H7 (cell line): ENCODE measurements at regions not wholly inside any gene's neighbourhood (a gene's known extent, or its start where the extent isn't known, plus 50 kb on each side); places are given as distances from the start of the nearest gene placed in this dataset.
"Not testable (repeated sequence)": the region's sequence is repeated elsewhere in the genome, so short reads cannot be mapped to it uniquely, and the experiment has no call there.

ENCODE experiments used
- DNase-seq: peaks from one replicate; pipeline ENCODE4 v3.0.0; 2012
- H3K27me3 ChIP-seq: 2 replicates; pipeline ENCODE4 v1.6.0; 2011; ENCODE audit warnings: mild to moderate bottlenecking, low read length; ENCODE audit not compliant: control insufficient read depth, insufficient read depth
- H3K36me3 ChIP-seq: replicated peaks from 2 replicates; pipeline ENCODE4 v1.5.1; 2011; ENCODE audit warnings: low read length; ENCODE audit not compliant: control insufficient read depth, insufficient read depth
- H3K4me3 ChIP-seq: 2 replicates; pipeline ENCODE4 v1.5.1; 2011; ENCODE audit warnings: low read depth, mild to moderate bottlenecking, control low read depth, low read length, moderate library complexity; ENCODE audit not compliant: insufficient read depth

DNA sequence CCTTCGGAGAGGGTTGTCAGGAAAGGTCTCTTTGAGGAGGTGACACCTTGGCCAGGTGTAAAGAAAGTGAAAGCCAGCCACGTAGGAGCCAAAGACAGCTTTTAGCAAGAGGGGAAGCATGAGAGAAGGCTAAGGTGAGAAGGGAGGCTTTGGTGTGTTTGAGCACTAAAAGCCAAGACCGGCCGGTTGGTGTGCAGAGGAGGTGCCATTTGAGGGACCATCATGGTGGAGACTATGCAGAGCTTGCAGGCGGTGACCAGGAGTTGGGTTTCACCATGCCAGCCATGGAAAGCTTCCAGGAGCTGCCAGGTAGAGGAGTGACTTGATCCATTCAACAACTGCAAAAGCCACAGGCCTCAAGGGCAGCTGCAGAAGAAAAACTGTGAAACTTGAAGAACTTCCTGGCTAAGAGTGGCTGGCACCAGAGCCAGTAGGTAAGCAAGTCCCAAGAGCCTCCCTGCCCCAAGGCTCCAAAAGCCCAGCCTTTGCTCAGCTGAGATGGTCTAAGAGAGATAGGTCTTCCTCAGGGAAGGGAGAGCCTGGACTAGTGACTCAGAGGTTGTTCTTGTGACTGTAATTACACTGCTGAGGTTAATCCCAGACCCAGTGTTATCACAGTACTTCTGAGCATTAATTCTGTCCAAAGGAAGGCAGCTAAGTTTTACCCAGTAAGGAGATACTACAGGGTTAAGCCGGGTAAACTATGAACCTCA lies 319.0 kb downstream of the BCL11A start:
- no peak for DNase-seq
- Histone ChIP-seq H3K36me3 (no peaks in the 10 kb centered on the region), H3K27me3 (no peaks in the 10 kb centered on the region), H3K4me3 (no peak overlapping the region)

DNA sequence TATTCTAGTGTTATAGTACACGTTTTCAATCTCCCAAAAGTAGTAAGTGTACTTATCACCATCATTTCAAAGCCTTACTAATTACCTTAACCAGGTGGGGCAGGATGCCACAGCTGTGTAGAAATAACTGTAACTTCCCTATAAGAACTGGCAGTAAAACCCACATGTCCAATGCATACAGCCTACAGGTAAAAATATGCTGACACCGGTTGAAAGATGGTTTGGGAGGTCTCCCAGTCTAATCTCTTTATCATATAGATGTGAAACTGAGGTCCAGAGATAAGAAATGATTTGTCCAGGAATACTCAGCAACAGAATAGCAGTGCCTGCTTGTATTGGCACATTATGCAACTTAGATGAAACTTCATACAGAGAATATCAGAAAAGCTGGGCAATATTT lies 322.9 kb downstream of the BCL11A start:
- DNase-seq, result no peak
- H3K27me3 ChIP-seq, result no peaks in the 10 kb centered on the region
- H3K36me3 ChIP-seq, result no peaks in the 10 kb centered on the region
- H3K4me3 ChIP-seq, result no peak overlapping the region

DNA sequence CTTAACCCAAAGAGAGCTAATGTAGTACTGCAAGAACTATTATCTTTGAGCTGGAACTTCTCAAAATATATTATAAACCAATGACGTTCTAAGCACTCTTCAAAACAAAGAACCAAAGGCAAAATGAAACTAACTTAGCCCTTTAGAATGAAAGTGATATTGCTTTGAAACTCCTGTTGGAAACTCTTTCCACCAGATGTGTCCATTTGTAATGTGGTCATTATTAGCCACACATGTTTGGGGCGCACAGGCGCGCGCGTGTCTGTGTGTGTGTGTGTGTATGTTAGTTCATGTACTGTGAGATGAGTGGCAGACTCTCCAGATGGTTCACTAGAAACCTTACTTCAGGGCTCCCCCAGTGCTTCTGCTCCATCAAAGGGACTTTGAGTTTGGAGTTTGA lies 323.4 kb downstream of the BCL11A start:
- Histone ChIP-seq H3K27me3 (no peaks in the 10 kb centered on the region), H3K4me3 (no peak overlapping the region), H3K36me3 (no peaks in the 10 kb centered on the region)
- DNase-seq, result no peak

DNA sequence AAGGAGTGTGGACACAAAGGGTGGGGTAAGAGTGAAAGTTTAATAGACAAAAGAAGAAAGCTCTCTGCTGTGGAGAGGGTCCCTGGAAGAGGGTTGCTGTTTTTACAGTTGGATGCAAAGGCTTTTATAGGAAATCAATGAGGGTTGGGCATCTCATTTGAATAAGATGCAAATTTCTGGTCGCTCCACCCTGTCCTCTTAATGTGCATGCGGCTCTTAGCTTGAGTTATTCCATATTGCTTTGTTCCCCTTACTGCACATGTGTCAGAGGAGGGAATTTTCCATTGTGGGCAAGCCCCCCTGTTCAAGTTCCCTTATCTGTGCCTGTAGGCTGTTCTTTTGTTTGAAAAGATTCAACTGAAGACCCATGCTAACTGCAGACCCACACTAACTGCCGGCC lies 326.5 kb downstream of the BCL11A start:
- Histone ChIP-seq H3K4me3 (no peak overlapping the region), H3K36me3 (no peaks in the 10 kb centered on the region), H3K27me3 (no peaks in the 10 kb centered on the region)
- DNase-seq, result no peak

DNA sequence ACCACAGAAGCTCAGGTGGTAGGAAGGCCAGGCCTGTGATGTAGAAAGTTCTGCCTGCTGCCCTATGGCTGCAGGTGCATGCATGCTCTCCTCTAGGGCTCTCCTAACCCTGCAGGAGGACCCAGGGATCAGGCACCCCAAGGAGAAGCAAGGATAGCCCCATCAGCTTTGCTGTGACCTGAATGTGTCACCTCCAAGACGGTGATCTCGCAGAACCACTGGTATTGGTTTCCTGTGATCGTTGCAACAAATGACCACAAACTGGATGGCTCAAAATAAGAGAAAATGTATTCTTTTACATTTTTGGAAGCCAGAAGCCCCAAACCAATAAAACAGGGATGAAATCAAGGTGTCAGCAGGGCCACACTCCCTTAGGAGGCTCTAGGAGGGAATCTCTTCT lies 327.3 kb downstream of the BCL11A start:
- Histone ChIP-seq H3K4me3 (no peak overlapping the region), H3K27me3 (no peaks in the 10 kb centered on the region), H3K36me3 (no peaks in the 10 kb centered on the region)
- no peak for DNase-seq

DNA sequence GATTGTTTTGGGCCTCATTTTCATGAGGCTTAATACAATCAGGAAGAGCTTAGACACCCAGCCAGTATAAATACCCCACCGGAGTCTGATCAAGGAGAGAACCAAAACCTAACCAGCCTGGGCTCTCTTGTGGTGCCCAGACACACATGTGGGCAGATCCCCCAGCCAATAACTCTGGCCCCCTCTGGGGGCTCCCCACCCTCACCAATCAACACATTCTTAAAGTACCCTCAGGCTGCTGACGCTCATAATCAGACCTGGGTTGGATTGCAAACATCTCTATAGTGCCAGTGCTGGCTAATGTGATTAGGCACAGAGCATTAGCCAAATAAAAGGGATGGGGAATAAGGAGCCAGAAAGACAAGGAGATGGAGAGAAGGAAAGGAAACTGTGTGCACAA lies 329.6 kb downstream of the BCL11A start:
- DNase-seq, result no peak

DNA sequence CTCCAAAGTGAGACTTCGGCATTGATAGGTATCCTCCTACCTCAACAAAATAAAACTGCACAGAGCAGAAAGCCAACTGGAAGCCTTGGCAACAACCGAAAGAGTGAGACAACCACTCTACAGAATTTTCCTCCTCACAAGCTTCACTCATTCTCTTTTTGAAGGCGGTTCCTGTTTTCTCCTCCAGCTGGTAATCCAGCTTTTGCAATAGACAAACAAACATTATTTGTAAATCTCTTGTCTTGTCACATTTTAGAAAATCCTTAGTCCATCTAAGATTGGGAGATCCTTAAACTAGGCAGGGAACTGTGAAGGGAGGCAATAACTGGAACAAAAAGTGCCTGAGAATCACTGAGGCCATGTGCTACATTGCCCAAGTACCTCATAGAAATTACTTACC lies 332.4 kb downstream of the BCL11A start:
- Histone ChIP-seq H3K4me3 (no peak overlapping the region), H3K27me3 (no peaks in the 10 kb centered on the region), H3K36me3 (no peaks in the 10 kb centered on the region)
- no peak for DNase-seq

More for the DNA sequence above, 329.6 kb downstream of the BCL11A start:
- Histone ChIP-seq H3K27me3 (no peaks in the 10 kb centered on the region), H3K4me3 (no peak overlapping the region), H3K36me3 (no peaks in the 10 kb centered on the region)

DNA sequence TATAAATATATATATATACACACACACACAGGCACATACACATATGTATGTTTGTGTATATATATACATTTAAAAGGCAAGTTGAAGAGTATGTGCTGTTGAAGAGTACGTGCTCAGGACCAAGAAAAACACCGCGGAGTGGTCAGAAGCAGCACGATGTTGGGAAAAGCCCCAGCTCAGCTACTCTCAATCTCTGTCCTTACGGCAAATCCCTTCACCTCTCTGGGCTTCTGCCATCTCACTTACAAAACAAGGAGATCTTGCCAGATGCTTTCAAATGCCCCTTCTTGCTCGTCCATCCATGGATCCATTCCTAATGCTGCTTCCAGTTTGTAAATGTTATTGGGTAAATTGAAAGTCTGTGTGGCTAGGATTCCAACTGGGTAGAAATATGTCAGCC lies 333.9 kb downstream of the BCL11A start:
- Histone ChIP-seq H3K36me3 (no peaks in the 10 kb centered on the region), H3K27me3 (no peaks in the 10 kb centered on the region), H3K4me3 (no peak overlapping the region)
- no peak for DNase-seq

DNA sequence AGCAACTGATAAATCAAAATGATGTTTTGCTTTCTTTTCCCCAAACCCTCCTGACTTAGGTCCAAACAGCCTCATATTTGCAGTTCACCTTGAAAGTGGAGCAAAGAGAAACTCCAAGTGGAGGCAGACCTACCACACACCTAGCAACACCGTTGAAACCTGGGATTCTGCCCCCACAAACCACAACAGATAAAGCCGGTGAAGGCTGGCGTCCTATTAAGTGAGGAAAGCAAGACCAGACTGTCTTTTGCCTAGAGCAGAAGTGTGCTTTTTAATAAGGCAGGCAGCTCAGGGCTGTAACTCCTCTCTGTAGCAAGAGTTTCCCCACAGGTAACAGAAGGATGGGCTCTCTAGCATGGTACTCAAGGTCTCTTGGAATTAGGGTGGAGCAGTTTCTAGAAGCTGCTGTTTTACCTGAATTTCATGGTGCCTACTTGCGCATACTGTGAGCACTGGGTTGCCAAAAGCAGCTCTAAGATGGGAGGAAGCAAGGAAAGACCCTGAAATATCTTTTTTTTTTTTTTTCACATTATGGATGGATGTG lies 336.9 kb downstream of the BCL11A start:
- no peaks in the 10 kb centered on the region for H3K27me3 ChIP-seq
- no peaks in the 10 kb centered on the region for H3K36me3 ChIP-seq
- DNase-seq, result no peak
- no peak overlapping the region for H3K4me3 ChIP-seq

DNA sequence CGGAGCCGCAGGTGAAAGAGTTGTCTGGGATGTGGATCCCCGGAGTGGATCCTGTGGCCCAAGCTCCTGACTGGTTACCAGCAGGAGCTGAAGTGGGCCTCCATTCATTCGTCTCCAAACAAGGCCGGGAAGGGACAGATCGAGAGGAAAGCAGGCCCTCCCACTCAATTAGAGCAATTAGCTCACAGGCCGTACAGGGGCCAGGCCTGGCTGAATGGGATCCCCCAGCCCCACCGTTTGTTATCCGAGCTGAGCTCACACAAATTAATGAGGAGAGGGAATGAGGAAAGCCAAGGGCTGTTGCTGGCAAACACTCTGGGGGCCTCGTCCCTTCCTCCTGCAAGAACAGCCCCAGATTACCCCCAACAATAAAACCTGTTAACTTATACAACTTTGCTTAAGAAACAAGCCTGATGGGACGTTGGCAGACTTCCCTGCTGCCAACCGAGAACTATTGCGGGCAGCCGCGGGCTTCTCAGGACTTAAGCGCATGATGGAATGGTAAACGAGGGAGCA lies 338.0 kb downstream of the BCL11A start:
- Histone ChIP-seq H3K4me3 (no peak overlapping the region), H3K36me3 (no peaks in the 10 kb centered on the region), H3K27me3 (no peaks in the 10 kb centered on the region)
- DNase-seq, result peak; percentile 8

DNA sequence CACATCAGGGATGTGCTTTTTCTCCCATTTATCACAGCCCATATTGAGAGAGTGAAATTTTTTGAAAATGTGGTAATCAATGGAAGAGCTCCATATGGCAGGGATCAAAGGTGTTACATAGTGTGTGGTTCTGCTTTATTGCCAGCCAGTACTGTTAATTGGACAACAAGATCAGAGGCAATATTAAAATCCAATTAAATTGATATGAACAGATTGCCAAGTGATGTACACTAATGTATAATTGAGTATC lies 338.9 kb downstream of the BCL11A start:
- Histone ChIP-seq H3K27me3 (no peaks in the 10 kb centered on the region), H3K36me3 (no peaks in the 10 kb centered on the region), H3K4me3 (no peak overlapping the region)
- DNase-seq, result no peak

DNA sequence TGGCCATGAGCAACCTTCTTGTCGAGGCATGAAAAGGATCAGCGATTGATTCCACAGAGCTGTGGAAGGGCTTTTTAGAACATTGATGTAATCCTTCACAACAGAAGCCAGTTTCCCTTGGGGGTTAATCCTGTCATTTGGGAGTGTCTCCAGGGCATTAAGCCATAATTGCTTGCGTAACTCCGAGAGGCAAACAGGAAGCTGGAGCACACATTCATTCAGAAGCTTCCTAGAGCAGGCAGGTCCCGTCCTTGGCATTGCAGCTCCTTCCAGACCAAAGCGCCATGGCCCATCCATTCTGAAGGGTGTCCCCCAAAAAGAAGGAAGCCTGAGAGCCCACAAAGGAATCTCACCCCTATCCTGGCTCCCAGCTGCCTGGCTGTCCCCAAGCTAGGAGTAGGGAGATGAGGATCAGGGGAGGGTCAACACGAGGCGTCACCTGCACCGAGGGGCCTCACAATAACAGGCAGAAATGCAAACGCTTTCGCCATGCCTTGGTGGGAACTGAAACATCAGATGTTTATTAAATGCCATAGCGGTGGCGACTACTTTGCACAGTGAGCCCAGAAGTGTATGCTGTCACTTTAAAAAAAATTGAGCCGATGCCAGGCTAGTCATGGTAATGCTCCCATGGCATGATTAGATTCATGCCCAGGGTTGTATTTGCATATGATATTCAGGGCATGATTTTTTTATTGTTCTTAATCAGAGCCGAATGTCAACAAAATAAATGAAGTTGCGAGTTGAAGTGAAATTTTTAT lies 339.4 kb downstream of the BCL11A start:
- H3K4me3 ChIP-seq, result no peak overlapping the region
- H3K27me3 ChIP-seq, result no peaks in the 10 kb centered on the region
- DNase-seq, result no peak
- H3K36me3 ChIP-seq, result no peaks in the 10 kb centered on the region

DNA sequence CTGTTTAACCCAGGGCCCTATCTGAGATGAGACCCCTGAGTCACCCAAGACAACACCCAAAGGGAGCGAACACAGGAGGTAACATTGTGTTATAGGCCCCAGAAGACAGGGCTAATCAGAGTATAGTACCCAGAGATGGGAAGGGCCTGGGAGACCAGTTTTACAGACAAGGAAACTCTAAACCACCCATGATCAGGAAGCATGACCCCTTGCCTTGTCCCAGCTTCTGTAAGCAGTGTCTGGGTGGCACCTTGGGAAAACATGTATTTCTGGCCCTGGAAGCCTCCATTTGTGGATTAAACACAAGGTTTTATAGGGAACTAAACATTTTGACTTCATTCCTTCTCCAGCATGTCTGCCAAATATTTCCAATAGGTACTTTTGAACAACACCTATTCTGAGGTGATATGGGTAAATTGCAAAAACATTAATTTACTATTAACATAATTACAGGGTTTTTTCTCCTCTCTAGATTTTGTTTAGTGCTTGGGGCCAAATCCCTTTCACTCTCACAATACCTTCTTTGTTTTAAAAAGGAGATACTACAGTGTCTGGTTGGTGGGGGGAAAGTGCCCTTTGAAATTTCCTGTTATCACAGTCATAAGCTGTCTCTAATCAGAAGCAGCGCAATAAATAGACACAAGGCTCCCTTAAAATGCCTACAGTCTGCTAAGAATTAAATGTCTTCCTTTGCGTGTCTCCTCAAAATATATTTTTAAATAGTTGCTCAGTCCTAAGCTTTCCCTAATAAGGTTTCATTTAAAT lies 341.1 kb downstream of the BCL11A start:
- no peak for DNase-seq
- Histone ChIP-seq H3K4me3 (no peak overlapping the region), H3K36me3 (no peaks in the 10 kb centered on the region), H3K27me3 (no peaks in the 10 kb centered on the region)

DNA sequence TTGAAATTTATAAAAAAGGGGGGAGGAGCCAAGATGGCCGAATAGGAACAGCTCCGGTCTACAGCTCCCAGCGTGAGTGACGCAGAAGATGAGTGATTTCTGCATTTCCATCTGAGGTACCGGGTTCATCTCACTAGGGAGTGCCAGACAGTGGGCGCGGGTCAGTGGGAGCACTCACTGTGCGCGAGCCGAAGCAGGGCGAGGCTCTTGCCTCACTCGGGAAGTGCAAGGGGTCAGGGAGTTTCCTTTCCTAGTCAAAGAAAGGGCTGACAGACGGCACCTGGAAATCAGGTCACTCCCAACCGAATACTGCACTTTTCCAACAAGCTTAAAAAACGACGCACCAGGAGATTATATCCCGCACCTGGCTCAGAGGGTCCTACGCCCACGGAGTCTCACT lies 364.4 kb downstream of the BCL11A start:
- H3K27me3 ChIP-seq, DNase-seq, H3K36me3 ChIP-seq, H3K4me3 ChIP-seq: not testable (repeated sequence)

DNA sequence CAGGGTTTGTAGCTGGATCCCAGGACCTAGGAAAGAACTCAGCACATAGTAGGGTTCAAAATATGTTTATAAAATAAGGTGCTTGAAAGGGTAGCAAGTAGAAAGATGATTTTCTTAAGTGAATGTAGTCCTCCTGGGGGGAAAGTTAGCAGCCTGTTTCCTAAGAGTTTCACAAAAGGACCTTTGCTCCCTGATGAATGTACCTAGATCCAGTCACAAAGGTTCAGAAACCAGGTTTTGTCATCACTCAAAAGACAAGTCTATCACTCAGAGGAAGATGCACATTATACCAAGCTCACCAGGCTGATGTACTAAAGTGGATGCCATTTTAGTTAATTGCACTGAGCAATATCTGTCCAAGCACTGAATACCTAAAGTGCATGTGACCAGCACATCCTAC lies 378.2 kb downstream of the BCL11A start:
- H3K4me3 ChIP-seq, result no peak overlapping the region

More for the DNA sequence above, 378.2 kb downstream of the BCL11A start:
- no peaks in the 10 kb centered on the region for H3K36me3 ChIP-seq
- DNase-seq, result no peak
- no peaks in the 10 kb centered on the region for H3K27me3 ChIP-seq
